Left renal cortex interstitium (tissue), 4 donors: ENCODE measurements at regions not wholly inside any gene's neighbourhood (a gene's known extent, or its start where the extent isn't known, plus 50 kb on each side); places are given as distances from the start of the nearest gene placed in this dataset.

Experiments
- DNase-seq, 4 donors: peaks; one replicate each; pipeline ENCODE4 v3.0.0-alpha.2; 2013; ENCODE audit warnings: low read depth in 4 of 4, low spot score in 2 of 4, missing footprints in 1 of 4

DNA sequence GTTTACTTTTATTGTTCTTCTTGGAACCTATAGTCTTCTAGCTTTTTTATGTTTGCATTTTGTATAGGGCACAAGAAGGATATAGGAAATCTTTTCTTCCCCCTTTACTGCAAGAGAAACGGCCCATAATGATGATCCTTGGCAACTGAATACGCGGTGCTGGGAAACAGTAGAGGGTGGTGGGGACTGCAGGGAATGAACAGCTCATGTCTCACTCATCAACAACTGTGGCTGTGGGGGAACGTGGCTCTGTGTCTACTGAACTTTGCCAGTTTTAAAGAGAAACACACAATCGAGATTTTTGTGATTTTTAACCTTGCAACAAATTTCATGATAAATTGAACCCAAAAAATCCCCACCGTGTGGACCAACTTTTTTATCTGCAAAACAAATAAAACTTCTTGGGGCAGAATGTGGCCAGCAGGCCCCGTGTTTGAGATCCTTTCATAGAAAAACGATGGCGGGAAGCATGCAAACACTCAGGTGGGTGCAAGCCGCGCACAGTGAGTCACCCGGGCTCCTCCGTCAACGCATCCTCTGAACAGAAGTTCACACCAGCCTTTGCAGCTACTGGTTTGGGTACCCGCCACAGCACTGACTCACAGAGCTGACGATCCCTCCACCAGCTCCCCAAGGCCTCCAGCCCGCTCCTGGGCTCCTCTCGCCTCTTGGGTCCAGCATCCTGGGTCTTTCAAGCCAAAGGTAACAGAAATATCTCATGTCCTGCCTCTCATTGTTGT lies 149.3 kb downstream of the COL6A3 start:
- DNase-seq, result no peak

GRCh38 chr2:237268004-237268708 lies 145.8 kb downstream of the COL6A3 start:
- DNase-seq, result no peak

DNA sequence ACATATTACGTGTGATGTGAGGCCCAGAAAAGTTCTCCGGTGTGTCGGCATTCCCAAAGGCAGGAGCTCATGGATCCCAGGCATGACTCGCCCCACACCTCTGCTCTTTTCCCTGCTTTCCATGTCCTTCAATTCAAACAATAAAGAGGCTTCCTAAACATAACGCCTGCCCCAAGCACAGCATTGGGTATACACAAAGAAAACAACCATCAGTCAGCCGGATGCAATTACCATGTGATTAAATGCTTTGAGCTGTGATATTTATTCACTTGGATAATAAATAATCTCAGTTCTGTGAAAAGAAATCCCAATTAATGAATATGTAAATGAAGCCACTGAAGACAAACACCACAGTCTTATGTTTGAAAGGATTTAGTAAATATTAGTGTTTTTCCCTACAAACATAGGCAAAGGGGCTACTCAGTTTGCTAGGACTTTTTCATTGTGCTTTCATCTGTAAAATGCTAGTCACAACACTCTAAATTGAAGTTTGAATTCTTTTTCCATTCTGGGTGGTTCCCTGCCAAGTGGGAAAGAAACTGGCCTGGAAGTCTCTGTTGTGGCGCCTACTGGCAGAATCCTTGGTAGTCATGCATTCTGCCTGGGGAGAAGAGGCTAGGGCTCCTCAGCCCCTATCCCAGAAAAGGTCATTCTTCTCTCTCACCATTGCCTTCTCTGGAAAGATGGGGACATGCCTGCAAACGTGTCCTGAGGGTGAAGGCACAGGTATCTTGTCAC lies 144.7 kb downstream of the COL6A3 start:
- DNase-seq, result no peak

GRCh38 chr2:237270520-237270919 lies 143.4 kb downstream of the COL6A3 start:
- no peak for DNase-seq

DNA sequence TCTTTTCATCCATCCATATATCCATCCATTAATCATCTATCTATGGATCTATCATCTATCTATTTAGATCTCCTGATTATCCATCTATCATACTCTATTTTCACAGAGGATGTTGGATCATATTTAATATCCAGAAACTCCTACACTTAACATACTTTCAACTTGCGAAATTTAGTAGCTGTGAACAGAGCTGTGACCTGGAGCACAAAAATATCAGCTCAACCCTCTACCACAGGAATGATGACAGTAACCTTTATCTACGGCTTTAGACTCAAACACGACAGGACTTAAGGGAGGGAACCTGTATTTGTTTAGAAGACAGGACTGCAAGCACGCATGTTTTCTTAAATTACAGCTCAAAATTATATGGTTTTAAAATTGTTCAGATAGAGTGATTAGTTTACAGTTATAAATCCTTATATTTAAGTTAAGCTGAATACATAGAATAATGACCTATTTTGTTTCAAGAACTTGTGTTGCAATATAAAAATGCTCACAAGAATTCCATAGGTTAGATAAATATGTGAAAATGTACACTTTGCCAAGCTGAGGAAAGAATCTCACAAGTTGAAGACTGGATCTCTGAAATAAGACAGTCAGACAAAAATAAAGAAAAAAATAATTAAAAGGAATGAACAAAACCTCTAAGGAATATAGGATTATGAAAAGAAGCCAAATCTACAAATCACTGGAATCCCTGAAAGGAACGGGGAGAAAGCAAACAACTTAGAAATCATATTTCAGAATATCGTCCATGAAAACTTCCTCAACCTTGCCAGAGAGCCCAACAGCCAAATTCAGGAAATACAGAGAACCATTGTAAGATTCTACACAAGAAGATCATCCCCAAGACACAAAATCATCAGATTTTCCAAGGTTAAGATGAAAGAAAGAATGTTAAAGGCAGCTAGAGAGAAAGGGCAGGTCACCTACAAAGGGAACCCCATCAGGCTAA lies 142.0 kb downstream of the COL6A3 start:
- DNase-seq, result no peak
